ENCODE measurements at regions not wholly inside any gene's neighbourhood (a gene's known extent, or its start where the extent isn't known, plus 50 kb on each side); places are given as distances from the start of the nearest gene placed in this dataset.

GRCh38 chr3:27565201-27565852 is 81.1 kb upstream of the SLC4A7 start:
- TF ChIP-seq POLR2AphosphoS5 (IDR thresholded peaks at IDR 0.05): no peak
- no peak for TF ChIP-seq EP300 (IDR thresholded peaks at IDR 0.05)
- no peak for TF ChIP-seq POLR2A (IDR thresholded peaks at IDR 0.05)
- no peak for TF ChIP-seq CTCF (IDR thresholded peaks at IDR 0.05)
- 78 to 80% methylated on average over 5 of the region's 5 CpGs for WGBS, 2 donors

GRCh38 chr3:27561576-27561975 is 77.4 kb upstream of the SLC4A7 start:
- Histone ChIP-seq H3K4me3 (no peak overlapping the region), H3K36me3 (no peaks in the 10 kb centered on the region), H3K27me3 (no peaks in the 10 kb centered on the region), H3K27ac (no peak overlapping the region), H3K4me1 (peaks cover 0 to 4% (median 0%) of the 10 kb centered on the region in 4 donors), H3K9me3 (no peaks in the 10 kb centered on the region)
- TF ChIP-seq EP300 (IDR thresholded peaks at IDR 0.05) (no peak), POLR2A (IDR thresholded peaks at IDR 0.05) (no peak), CTCF (IDR thresholded peaks at IDR 0.05) (no peak), POLR2AphosphoS5 (IDR thresholded peaks at IDR 0.05) (no peak)
- ATAC-seq (ENCODE audit: low FRiP score in 2 of 2) (no peak), DNase-seq (no peak)
- WGBS, 2 donors: 97 to 99% methylated on average over 3 of the region's 3 CpGs

More at GRCh38 chr3:27565201-27565852, 81.1 kb upstream of the SLC4A7 start:
- ATAC-seq (ENCODE audit: low FRiP score in 2 of 2) (no peak), DNase-seq (no peak)
- Histone ChIP-seq H3K36me3 (no peaks in the 10 kb centered on the region), H3K9me3 (no peaks in the 10 kb centered on the region), H3K27ac (no peak overlapping the region), H3K4me1 (peaks cover 0 to 4% (median 0%) of the 10 kb centered on the region in 4 donors), H3K4me3 (no peak overlapping the region), H3K27me3 (no peaks in the 10 kb centered on the region)

GRCh38 chr3:27560484-27561056 is 76.4 kb upstream of the SLC4A7 start:
- H3K27ac ChIP-seq: no peak overlapping the region
- H3K9me3 ChIP-seq: no peaks in the 10 kb centered on the region
- no peak for DNase-seq
- H3K4me3 ChIP-seq: no peak overlapping the region
- ATAC-seq (ENCODE audit: low FRiP score in 2 of 2): no peak
- H3K27me3 ChIP-seq: no peaks in the 10 kb centered on the region
- peaks cover 0 to 4% (median 0%) of the 10 kb centered on the region in 4 donors for H3K4me1 ChIP-seq
- WGBS, 2 donors: 86% methylated on average over 11 of the region's 11 CpGs
- no peaks in the 10 kb centered on the region for H3K36me3 ChIP-seq
- TF ChIP-seq EP300 (IDR thresholded peaks at IDR 0.05) (no peak), CTCF (IDR thresholded peaks at IDR 0.05) (no peak)

- Histone ChIP-seq H3K4me3 (no peak overlapping the region), H3K27ac (no peak overlapping the region)
- no peak for DNase-seq
Observed at GRCh38 chr3:27559835-27560234, 75.7 kb upstream of the SLC4A7 start.

More at GRCh38 chr3:27559835-27560234, 75.7 kb upstream of the SLC4A7 start:
- ATAC-seq (ENCODE audit: low FRiP score in 2 of 2): peak; percentile 82 to 87
- 47 to 50% methylated on average over 6 of the region's 6 CpGs for WGBS, 2 donors
- Histone ChIP-seq H3K4me1 (peaks cover 0 to 4% (median 0%) of the 10 kb centered on the region in 4 donors), H3K9me3 (no peaks in the 10 kb centered on the region), H3K27me3 (no peaks in the 10 kb centered on the region), H3K36me3 (no peaks in the 10 kb centered on the region)
- TF ChIP-seq POLR2AphosphoS5 (IDR thresholded peaks at IDR 0.05): no peak
- TF ChIP-seq CTCF (IDR thresholded peaks at IDR 0.05): no peak
- TF ChIP-seq POLR2A (IDR thresholded peaks at IDR 0.05): no peak
- TF ChIP-seq EP300 (IDR thresholded peaks at IDR 0.05): no peak
